Osteocyte (in vitro differentiated cells): ENCODE measurements at regions not wholly inside any gene's neighbourhood (a gene's known extent, or its start where the extent isn't known, plus 50 kb on each side); places are given as distances from the start of the nearest gene placed in this dataset.

Experiments used
- DNase-seq: peaks from one replicate; pipeline ENCODE4 v3.0.0; 2021; ENCODE audit warnings: mixed read lengths; ENCODE audit not compliant: unreplicated experiment; ENCODE audit errors: extremely low spot score
- H3K27ac Mint-ChIP-seq: one replicate; pipeline ENCODE4 v1.8.0; 2021; ENCODE audit warnings: mild to moderate bottlenecking, mixed read lengths; ENCODE audit not compliant: unreplicated experiment
- H3K27me3 Mint-ChIP-seq: one replicate; pipeline ENCODE4 v1.8.0; 2021; ENCODE audit warnings: mixed read lengths; ENCODE audit not compliant: unreplicated experiment
- H3K36me3 Mint-ChIP-seq: one replicate; pipeline ENCODE4 v1.8.0; 2021; ENCODE audit warnings: mixed read lengths; ENCODE audit not compliant: unreplicated experiment
- H3K4me1 Mint-ChIP-seq: one replicate; pipeline ENCODE4 v1.8.0; 2021; ENCODE audit warnings: mixed read lengths; ENCODE audit not compliant: unreplicated experiment
- H3K4me3 Mint-ChIP-seq: one replicate; pipeline ENCODE4 v1.8.0; 2021; ENCODE audit warnings: mild to moderate bottlenecking, moderate library complexity, mixed read lengths; ENCODE audit not compliant: unreplicated experiment
- H3K9me3 Mint-ChIP-seq: one replicate; pipeline ENCODE4 v1.8.0; 2021; ENCODE audit warnings: mixed read lengths; ENCODE audit not compliant: unreplicated experiment
- TF ChIP-seq, protein P1 (sequence below): fragments of 200-600 bp; sonication (generic); IDR thresholded peaks from 2 replicates; pipeline ENCODE4 v1.5.0; 2021; ENCODE audit warnings: antibody characterized with exemption, mild to moderate bottlenecking, moderate library complexity

DNA sequence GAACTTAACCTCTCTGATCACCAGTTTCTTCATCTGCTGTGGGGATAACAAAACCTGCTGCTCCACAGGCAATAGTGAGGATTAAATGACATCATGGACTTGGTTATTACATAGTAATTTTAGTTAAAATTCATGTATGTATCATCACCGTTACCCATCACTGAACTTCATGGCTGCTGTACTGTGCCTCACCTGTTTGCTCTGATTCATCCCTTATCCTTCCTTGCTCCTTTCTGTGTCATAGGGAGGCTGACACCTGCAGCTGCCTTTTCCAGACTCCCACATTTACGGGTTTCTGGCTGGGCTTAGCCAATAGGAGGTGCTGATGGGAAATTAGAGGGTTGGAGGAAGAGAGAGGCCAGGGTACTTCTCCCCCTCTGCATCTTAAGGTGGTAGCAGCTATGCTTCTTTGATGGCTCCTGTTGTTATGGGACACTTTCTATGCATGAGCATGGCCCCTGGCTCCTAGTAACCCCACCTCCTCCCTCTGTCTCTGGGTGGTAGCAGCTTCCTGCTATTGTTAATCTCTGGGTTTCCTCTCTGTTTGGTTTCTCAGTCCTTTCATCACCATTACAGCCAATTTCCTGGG, 332.1 kb downstream of the DHX35 start:
- peaks cover 9% of the 10 kb centered on the region for H3K9me3 Mint-ChIP-seq

DNA sequence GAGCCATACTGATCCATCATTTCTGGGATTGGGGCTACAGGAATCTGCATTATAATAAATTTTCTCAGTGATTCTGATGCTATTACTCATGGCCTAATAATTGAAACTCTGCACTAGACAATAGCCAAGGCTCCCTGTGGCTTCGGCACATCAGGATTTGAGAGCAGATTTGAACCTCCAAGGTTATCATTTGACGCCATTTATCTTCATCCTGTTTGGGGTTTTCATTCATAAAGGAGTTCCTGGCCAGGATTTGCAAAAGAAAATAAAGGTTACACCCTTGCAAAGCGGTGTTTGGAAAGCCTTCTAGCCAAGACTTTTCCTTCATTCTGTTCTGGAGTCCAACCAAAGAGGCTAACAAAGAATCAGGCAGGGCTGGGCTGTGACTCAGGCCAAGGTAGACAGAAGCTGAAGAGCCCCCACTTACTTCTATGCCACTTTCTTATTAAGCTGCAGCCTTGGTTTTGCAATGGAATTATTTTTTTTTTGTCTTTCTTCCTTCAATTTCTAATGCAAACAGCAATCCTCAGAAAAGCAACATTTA, 330.1 kb downstream of the DHX35 start:
- Mint-ChIP-seq H3K36me3 (no peaks in the 10 kb centered on the region), H3K9me3 (peaks cover 9% of the 10 kb centered on the region), H3K27ac (no peak overlapping the region), H3K4me1 (no peaks in the 10 kb centered on the region), H3K4me3 (no peak overlapping the region), H3K27me3 (peaks cover 4% of the 10 kb centered on the region)
- TF ChIP-seq, protein P1, sequence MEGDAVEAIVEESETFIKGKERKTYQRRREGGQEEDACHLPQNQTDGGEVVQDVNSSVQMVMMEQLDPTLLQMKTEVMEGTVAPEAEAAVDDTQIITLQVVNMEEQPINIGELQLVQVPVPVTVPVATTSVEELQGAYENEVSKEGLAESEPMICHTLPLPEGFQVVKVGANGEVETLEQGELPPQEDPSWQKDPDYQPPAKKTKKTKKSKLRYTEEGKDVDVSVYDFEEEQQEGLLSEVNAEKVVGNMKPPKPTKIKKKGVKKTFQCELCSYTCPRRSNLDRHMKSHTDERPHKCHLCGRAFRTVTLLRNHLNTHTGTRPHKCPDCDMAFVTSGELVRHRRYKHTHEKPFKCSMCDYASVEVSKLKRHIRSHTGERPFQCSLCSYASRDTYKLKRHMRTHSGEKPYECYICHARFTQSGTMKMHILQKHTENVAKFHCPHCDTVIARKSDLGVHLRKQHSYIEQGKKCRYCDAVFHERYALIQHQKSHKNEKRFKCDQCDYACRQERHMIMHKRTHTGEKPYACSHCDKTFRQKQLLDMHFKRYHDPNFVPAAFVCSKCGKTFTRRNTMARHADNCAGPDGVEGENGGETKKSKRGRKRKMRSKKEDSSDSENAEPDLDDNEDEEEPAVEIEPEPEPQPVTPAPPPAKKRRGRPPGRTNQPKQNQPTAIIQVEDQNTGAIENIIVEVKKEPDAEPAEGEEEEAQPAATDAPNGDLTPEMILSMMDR: no peak
- DNase-seq: no peak

More for the DNA sequence above, 332.1 kb downstream of the DHX35 start:
- Mint-ChIP-seq H3K4me3 (no peak overlapping the region), H3K27ac (no peak overlapping the region), H3K36me3 (no peaks in the 10 kb centered on the region), H3K27me3 (peaks cover 5% of the 10 kb centered on the region), H3K4me1 (no peaks in the 10 kb centered on the region)
- DNase-seq: no peak
- TF ChIP-seq, protein P1: no peak

DNA sequence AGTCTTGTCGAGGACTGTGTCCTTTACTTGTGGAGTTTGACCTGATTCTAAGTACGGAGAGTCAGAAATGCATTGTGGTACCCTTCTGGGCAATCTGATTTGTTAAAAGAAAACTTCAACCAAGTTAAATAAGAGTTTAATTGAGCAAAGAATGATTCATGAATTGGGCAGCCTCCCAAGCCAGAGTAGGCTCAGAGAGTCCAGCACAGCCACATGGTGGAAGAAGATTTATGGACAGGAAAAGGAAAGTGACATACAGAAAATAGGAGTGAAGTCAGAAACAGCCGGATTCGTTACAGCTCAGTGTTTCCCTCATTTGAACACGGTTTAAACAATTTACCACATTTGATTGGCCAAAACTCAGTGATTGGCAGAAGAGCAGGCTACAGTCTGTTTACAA, 329.2 kb downstream of the DHX35 start:
- Mint-ChIP-seq H3K36me3 (no peaks in the 10 kb centered on the region), H3K4me3 (no peak overlapping the region), H3K27ac (no peak overlapping the region), H3K27me3 (peaks cover 8% of the 10 kb centered on the region), H3K9me3 (peaks cover 9% of the 10 kb centered on the region), H3K4me1 (no peaks in the 10 kb centered on the region)
- TF ChIP-seq, protein P1: no peak
- no peak for DNase-seq

DNA sequence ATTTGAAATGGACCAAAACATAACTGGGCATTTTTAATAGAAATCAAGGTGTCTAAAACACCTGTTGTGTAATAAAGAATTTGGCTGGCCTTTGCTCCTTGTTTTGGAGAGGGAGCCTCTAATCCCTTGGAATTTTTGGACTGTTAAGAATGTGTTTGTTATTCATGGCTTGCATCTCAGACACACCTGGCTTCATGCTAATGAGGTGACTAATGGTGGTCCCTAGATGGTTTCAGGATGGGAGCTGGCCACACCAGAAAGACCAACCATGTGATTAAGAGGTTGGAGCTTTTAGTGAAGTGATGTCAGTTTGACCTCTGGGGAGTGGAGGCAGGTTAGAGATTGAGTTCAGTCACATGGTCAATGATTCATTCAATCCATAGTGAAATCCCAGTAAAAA, 328.4 kb downstream of the DHX35 start:
- Mint-ChIP-seq H3K27me3 (peaks cover 12% of the 10 kb centered on the region), H3K36me3 (no peaks in the 10 kb centered on the region), H3K9me3 (peaks cover 9% of the 10 kb centered on the region), H3K27ac (no peak overlapping the region), H3K4me1 (no peaks in the 10 kb centered on the region), H3K4me3 (no peak overlapping the region)
- TF ChIP-seq, protein P1: no peak
- DNase-seq: no peak

DNA sequence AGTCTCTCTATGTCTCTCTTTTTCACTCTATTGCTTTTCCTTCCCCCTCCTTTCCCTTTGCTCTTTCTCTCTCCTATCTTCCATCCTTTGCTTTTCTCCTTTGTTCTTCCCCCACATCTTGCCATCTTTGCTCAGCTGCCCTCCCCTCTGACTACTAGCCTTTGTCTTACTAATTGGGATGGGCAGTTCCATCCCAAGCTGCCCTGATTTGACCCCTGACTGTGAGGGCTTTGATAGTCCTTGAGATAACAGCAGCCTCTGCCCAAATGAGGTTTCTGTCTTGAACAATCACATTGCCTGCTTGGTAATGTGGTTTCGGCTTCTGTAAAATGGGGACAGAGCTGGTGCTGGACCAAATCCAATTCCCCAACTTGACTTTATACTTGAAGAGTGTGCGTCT, 327.7 kb downstream of the DHX35 start:
- Mint-ChIP-seq H3K4me1 (no peaks in the 10 kb centered on the region), H3K9me3 (peaks cover 9% of the 10 kb centered on the region), H3K27me3 (peaks cover 17% of the 10 kb centered on the region), H3K36me3 (no peaks in the 10 kb centered on the region), H3K4me3 (no peak overlapping the region), H3K27ac (no peak overlapping the region)
- no peak for DNase-seq
- TF ChIP-seq, protein P1: no peak
